Pancreas (tissue), 10 donors: ENCODE measurements at regions not wholly inside any gene's neighbourhood (a gene's known extent, or its start where the extent isn't known, plus 50 kb on each side); places are given as distances from the start of the nearest gene placed in this dataset.

Experiments used
- ATAC-seq, 4 donors: fragments of 200-7000 bp; cut with Tn5 transposase; one replicate each; pipeline versions ENCODE4 v1.8.0 to v1.9.1; 2020; ENCODE audit warnings: mild to moderate bottlenecking in 4 of 4, moderate library complexity in 4 of 4
- DNase-seq, 6 donors: peaks; one replicate each; pipeline ENCODE4 v3.0.0-alpha.2; 2020
- FAIRE-seq: peaks from 2 replicates; lab custom pipeline; 2012; peaks lifted over from hg19 to GRCh38; lab: Jason Lieb, UNC
- H3K27ac ChIP-seq, 4 donors: fragments of 200-600 bp; sonication (generic); 1 replicate in 3 of 4; 2 replicates in 1 of 4; pipeline versions ENCODE4 v1.5.0 to v1.8.0; 2020
- H3K27me3 ChIP-seq, 4 donors: fragments of 200-600 bp; one replicate each; pipeline ENCODE4 v1.8.0; 2021
- H3K36me3 ChIP-seq, 3 donors: fragments of 200-600 bp; sonication (generic) in 1 of 3; one replicate each; pipeline versions ENCODE4 v1.5.0 to v1.8.0; 2020 to 2021
- H3K4me1 ChIP-seq, 3 donors: fragments of 200-600 bp; one replicate each; pipeline ENCODE4 v1.8.0; 2021
- H3K4me3 ChIP-seq, 4 donors: fragments of 200-600 bp; sonication (generic) in 2 of 4; one replicate each; pipeline versions ENCODE4 v1.5.0 to v1.8.0; 2020 to 2021
- H3K9me3 ChIP-seq, 4 donors: fragments of 200-600 bp; one replicate each; pipeline ENCODE4 v1.8.0; 2021
- CTCF ChIP-seq, 4 donors: fragments of 200-600 bp; sonication (generic) in 3 of 4; IDR thresholded peaks; one replicate each; pipeline versions ENCODE4 v1.5.0 to v1.8.0; 2021; ENCODE audit warnings: antibody characterized with exemption in 4 of 4
- WGBS, 2 donors: extraction: QIAGEN DNeasy Blood & Tissue Kit; methylation state at CpG; one replicate each; pipeline ENCODE4 v1.1.7; 2013; 5-methylcytosine and 5-hydroxymethylcytosine counted together
- intact Hi-C, 3 donors: fragments of 100-400 bp; cut with DNase I; formaldehyde crosslinking; loops; one replicate each; pipeline versions ENCODE4 v1.11.1 to v1.14.2; 2022
- donor health status: healthy with polysubstance abuse.
- donor health status: DM: no; HTN: no; CAD: no; lungs with moderate emphysema.
- donor health status: DM: no; HTN: no; CAD: no.
- donor health status: control.
- donor health status: control.
- donor health status: Bipolar disorder and iron deficiency.
- donor health status: DM: yes; HTN: yes; CAD: no.
- donor health status: DM: no; HTN: no; CAD: no.
- donor health status: DM: no; HTN: no; CAD: no.
- donor health status: DM: yes; HTN: yes; CAD: no.

DNA sequence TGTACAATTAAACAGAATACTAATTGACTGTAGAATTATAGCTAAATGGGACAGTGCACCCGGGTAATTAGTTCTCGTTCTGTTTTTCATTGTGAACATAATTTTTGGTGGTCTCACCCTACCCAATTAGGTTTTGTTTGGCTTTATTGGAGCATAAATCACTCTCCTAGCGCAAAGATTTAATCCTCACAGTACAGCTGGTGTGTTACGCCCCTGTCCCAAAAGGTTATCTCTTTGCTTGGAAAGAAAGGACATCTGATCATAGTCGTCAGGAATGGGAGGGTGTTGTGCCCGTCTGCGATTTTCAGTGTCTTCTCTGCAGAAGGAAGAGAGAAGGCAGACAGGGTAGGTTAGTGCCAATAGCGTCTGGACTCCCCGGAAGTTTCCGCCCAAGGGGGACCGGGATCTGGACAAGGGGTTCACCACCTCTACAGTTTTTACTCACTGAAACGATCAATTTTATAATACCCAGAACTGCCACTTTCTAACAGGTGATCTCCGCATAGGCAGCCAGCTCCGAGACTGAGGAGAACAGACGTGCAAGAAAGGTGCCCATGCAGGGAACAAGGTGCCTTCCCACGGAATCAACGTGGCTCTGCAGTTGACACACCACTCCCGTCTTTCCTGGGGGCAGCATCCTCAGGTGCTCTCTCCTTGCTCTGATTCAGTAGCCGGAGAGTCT, 617.4 kb upstream of the CDH4 start:
- TF ChIP-seq CTCF (IDR thresholded peaks at IDR 0.05) = no peak
- Histone ChIP-seq H3K4me3 (no peak overlapping the region), H3K27ac (no peak overlapping the region), H3K4me1 (no peaks in the 10 kb centered on the region), H3K36me3 (no peaks in the 10 kb centered on the region), H3K9me3 (no peaks in the 10 kb centered on the region), H3K27me3 (no peaks in the 10 kb centered on the region)
- DNase-seq = no peak
- intact Hi-C loops = no loop called here
- ATAC-seq = no peak
- WGBS, 2 donors = 57 to 71% methylated on average over 19 of the region's 19 CpGs
- FAIRE-seq = no peak

DNA sequence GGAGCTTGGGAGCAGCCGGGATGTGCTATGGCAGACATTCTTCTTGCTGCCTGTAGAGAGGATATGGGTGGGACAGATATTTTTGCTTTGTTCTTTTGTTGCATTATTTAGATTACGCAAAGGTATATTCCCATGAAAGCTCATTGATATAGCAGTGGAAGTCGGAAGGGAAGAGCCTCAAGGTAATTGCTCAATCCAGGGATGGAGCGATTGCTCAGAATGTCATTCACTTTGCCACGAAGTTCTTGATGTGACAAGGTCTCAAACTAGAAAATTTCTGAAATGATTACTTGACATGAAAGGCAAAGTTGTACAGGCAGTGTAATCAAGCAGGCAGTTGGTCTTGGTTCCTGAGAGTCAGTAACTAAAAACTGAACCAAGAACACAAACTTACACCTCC, 615.6 kb upstream of the CDH4 start:
- H3K4me3 ChIP-seq = no peak overlapping the region
- H3K27me3 ChIP-seq = no peaks in the 10 kb centered on the region
- no peaks in the 10 kb centered on the region for H3K9me3 ChIP-seq
- FAIRE-seq (no peak), ATAC-seq (no peak), DNase-seq (no peak)
- H3K4me1 ChIP-seq = no peaks in the 10 kb centered on the region
- 69 to 83% methylated on average over 5 of the region's 5 CpGs for WGBS, 2 donors
- TF ChIP-seq CTCF (IDR thresholded peaks at IDR 0.05) = no peak
- intact Hi-C loops = no loop called here
- no peaks in the 10 kb centered on the region for H3K36me3 ChIP-seq
- H3K27ac ChIP-seq = no peak overlapping the region

DNA sequence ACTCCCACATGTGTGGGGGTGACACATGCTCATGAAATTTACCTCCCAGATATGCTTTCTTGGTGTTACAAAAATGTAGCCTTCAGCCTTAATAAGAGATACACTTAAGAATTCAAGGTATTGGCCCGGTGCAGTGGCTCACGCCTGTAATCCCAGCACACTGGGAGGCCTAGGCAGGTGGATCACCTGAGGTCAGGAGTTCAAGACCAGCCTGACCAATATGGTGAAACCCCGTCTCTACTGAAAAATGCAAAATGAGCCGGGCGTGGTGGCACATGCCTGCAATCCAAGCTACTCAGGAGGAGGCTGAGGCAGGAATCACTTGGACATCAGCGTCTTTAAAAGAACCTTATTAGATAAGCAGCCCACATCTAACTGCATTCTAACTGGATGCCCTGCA, 614.3 kb upstream of the CDH4 start:
- FAIRE-seq (no peak), ATAC-seq (no peak), DNase-seq (no peak)
- Histone ChIP-seq H3K4me3 (no peak overlapping the region), H3K36me3 (no peaks in the 10 kb centered on the region), H3K27ac (no peak overlapping the region), H3K4me1 (no peaks in the 10 kb centered on the region), H3K27me3 (no peaks in the 10 kb centered on the region), H3K9me3 (no peaks in the 10 kb centered on the region)
- WGBS, 2 donors = 75 to 82% methylated on average over 6 of the region's 6 CpGs
- intact Hi-C loops = no loop called here
- TF ChIP-seq CTCF (IDR thresholded peaks at IDR 0.05) = no peak

DNA sequence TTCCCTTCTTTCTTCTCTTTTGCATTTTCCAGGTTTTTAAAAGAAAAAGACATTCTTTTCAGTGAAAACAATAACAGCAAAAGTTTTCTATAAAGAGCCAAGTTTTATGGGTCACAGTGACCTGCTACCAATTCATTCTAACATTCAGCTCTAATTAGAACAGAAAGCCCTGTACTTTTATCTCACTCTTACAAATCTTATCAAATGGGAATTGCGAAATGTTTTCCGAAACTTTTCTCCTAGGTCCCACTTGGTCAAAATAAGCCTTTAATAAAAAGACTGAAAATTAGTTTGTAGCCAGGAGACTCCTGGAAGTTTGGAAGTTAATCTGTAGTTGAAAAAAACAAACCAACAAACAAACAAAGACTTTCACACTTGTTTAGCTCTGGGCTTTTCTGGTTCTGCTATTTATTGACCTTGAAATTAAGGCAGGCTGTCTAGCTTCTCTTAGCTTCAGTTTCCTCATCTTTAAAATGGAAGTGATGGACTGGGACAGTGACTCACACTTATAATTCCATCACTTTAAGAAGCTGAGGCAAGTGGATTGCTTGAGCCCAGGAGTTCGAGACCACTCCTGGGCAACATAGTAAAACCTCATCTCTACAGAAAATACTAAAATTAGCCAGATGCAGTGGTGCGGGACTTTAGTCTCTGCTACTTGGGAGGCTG, 613.5 kb upstream of the CDH4 start:
- intact Hi-C loops = no loop called here
- no peak for FAIRE-seq
- Histone ChIP-seq H3K4me3 (no peak overlapping the region), H3K27me3 (no peaks in the 10 kb centered on the region), H3K27ac (no peak overlapping the region), H3K36me3 (no peaks in the 10 kb centered on the region), H3K9me3 (no peaks in the 10 kb centered on the region), H3K4me1 (no peaks in the 10 kb centered on the region)
- 49 to 55% methylated on average over 4 of the region's 4 CpGs for WGBS, 2 donors
- ATAC-seq = no peak
- DNase-seq = no peak
- no peak for TF ChIP-seq CTCF (IDR thresholded peaks at IDR 0.05)

DNA sequence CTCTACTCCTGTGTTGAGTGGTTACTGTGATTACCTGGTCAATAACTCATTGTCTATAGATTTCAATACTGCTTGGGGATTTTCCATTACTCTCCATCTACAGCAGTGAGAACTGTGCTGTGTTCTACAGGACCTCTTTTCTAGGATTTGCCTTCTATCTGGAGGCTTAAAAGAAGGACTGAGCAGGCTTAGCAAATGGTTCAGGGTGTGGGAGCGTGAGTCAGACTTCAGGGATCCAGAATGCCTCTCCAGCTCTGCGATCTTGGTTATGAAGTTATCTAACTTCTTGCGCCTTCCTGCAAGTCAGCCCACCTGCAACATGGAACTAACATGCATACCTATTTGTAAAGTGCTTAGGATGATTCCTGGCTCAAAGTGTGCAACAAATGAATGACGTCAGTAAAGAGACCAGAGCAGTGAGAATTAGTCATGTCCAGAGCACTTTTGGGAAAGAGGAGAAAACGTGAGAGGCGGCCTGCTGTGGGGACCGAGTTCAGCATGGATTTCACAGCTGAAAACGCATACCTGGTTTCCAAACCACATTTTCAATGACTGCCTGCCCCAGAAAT, 610.1 kb upstream of the CDH4 start:
- 54 to 59% methylated on average over 8 of the region's 8 CpGs for WGBS, 2 donors
- no peak for TF ChIP-seq CTCF (IDR thresholded peaks at IDR 0.05)
- ATAC-seq = no peak
- intact Hi-C loops = no loop called here
- H3K4me3 ChIP-seq = no peak overlapping the region
- no peak overlapping the region for H3K27ac ChIP-seq
- no peak for DNase-seq
- FAIRE-seq = no peak
- H3K27me3 ChIP-seq = no peaks in the 10 kb centered on the region
- H3K4me1 ChIP-seq = no peaks in the 10 kb centered on the region
- H3K9me3 ChIP-seq = no peaks in the 10 kb centered on the region
- H3K36me3 ChIP-seq = no peaks in the 10 kb centered on the region
